ENCODE measurements at regions not wholly inside any gene's neighbourhood (a gene's known extent, or its start where the extent isn't known, plus 50 kb on each side); places are given as distances from the start of the nearest gene placed in this dataset.

GRCh38 chr4:179595671-179596410, 2153.6 kb upstream of the AGA start:
- no peaks in the 10 kb centered on the region for H3K36me3 ChIP-seq
- no peak overlapping the region for H3K4me3 ChIP-seq
- no peaks in the 10 kb centered on the region for H3K9me3 ChIP-seq
- H3K27ac ChIP-seq, result no peak overlapping the region
- H3K27me3 ChIP-seq, result no peaks in the 10 kb centered on the region
- ATAC-seq (no peak), DNase-seq (no peak)
- no peaks in the 10 kb centered on the region for H3K4me1 ChIP-seq
- no peak for TF ChIP-seq CTCF (IDR thresholded peaks at IDR 0.05)
- intact Hi-C loops (cut with DNase I), result no loop called here

GRCh38 chr4:179596621-179597020, 2154.4 kb upstream of the AGA start:
- ATAC-seq (no peak), DNase-seq (no peak)
- intact Hi-C loops (cut with DNase I), result no loop called here

GRCh38 chr4:179597301-179597700, 2155.1 kb upstream of the AGA start:
- H3K9me3 ChIP-seq, result no peaks in the 10 kb centered on the region
- no peak overlapping the region for H3K4me3 ChIP-seq
- no peak overlapping the region for H3K27ac ChIP-seq
- H3K36me3 ChIP-seq, result no peaks in the 10 kb centered on the region
- no peak for ATAC-seq
- TF ChIP-seq CTCF (IDR thresholded peaks at IDR 0.05), result no peak
- DNase-seq, result no peak
- H3K27me3 ChIP-seq, result no peaks in the 10 kb centered on the region
- H3K4me1 ChIP-seq, result no peaks in the 10 kb centered on the region
- intact Hi-C loops (cut with DNase I), result no loop called here

More at GRCh38 chr4:179596621-179597020, 2154.4 kb upstream of the AGA start:
- Histone ChIP-seq H3K27me3 (no peaks in the 10 kb centered on the region), H3K4me3 (no peak overlapping the region), H3K4me1 (no peaks in the 10 kb centered on the region), H3K27ac (no peak overlapping the region), H3K9me3 (no peaks in the 10 kb centered on the region), H3K36me3 (no peaks in the 10 kb centered on the region)
- TF ChIP-seq CTCF (IDR thresholded peaks at IDR 0.05), result no peak

- intact Hi-C loops (cut with DNase I), result no loop called here
- H3K9me3 ChIP-seq, result no peaks in the 10 kb centered on the region
- H3K4me3 ChIP-seq, result no peak overlapping the region
- H3K4me1 ChIP-seq, result no peaks in the 10 kb centered on the region
- no peak overlapping the region for H3K27ac ChIP-seq
- H3K36me3 ChIP-seq, result no peaks in the 10 kb centered on the region
- ATAC-seq (no peak), DNase-seq (no peak)
- H3K27me3 ChIP-seq, result no peaks in the 10 kb centered on the region
- TF ChIP-seq CTCF (IDR thresholded peaks at IDR 0.05), result no peak
Measured at GRCh38 chr4:179601671-179602070, 2159.4 kb upstream of the AGA start.

- no peak for ATAC-seq
Measured at GRCh38 chr4:179605196-179605595, 2163.0 kb upstream of the AGA start.

More at GRCh38 chr4:179605196-179605595, 2163.0 kb upstream of the AGA start:
- Histone ChIP-seq H3K27ac (no peak overlapping the region), H3K9me3 (peaks cover 4% of the 10 kb centered on the region), H3K4me1 (no peaks in the 10 kb centered on the region), H3K4me3 (no peak overlapping the region), H3K27me3 (no peaks in the 10 kb centered on the region), H3K36me3 (no peaks in the 10 kb centered on the region)
- TF ChIP-seq CTCF (IDR thresholded peaks at IDR 0.05), result no peak
- intact Hi-C loops (cut with DNase I), result no loop called here
- no peak for DNase-seq
